GM20000 (cell line): ENCODE measurements at regions not wholly inside any gene's neighbourhood (a gene's known extent, or its start where the extent isn't known, plus 50 kb on each side); places are given as distances from the start of the nearest gene placed in this dataset.
"Not testable (repeated sequence)": the region's sequence is repeated elsewhere in the genome, so short reads cannot be mapped to it uniquely, and the experiment has no call there.

Experiments
- DNase-seq: peaks from one replicate; pipeline ENCODE4 v3.0.0; 2012; ENCODE audit warnings: low spot score
- TF ChIP-seq, protein P1 (sequence below): IDR thresholded peaks from 2 replicates; pipeline ENCODE4 v1.5.1; 2012; ENCODE audit warnings: mild to moderate bottlenecking, control low read depth; ENCODE audit errors: extremely low read depth, missing control alignments

DNA sequence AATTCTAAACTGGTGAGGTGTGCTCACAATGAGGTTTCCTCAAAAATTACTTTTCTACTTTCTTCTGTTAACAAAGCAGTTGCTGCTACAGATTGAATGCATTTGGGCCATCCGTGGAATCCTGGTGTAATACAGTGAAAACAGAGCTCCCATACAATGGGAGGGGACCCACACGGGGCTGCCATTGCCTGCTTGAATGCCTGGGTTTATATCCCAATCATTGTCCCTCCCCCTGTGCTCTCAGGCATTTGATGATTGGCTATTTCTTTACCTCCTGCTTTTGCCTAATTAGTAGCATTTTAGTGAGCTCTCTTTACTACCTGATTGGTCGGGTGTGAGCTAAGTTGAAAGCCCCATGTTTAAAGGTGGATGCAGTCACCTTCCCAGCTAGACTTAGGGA is 52.9 kb upstream of the CSF1 start:
- DNase-seq, result not testable (repeated sequence)

DNA sequence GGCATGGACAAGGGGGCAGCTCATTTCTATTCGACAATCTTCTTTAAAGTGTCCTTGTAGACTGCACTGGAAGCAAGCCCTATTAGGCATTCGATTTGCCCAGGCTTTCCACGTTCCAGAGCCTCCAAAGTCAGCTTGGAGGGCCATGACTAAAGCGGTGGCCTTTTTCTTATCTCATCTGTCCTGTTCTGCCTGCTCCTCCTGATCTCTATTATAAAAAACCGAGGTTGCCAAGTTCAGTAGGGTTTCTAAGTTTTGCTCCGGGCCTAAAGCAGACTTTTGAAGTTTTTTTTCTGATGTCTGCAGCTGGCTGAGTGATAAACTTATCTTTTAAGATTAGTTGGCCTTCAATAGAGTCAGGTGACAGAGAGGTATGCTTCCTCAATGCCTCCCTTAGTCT is 54.7 kb upstream of the CSF1 start:
- not testable (repeated sequence) for DNase-seq

DNA sequence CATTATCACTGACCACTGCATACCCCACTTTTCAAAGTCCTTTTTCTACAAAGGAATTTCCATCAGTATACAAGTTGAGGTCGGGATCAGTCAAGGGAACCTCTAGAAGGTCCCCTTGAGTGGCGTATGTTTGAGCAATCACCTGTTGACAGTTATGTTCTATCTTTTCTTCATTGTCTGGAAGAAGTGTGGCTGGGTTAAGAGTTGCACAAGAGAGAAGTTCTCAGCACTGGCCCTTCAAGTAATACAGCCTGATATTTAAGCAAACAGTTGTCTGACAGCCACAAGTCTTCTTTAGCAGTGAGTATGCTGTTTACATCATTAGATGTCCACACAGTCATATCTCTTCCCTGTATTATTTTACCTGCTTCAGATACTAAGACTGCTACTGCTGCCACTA is 56.7 kb upstream of the CSF1 start:
- not testable (repeated sequence) for DNase-seq

DNA sequence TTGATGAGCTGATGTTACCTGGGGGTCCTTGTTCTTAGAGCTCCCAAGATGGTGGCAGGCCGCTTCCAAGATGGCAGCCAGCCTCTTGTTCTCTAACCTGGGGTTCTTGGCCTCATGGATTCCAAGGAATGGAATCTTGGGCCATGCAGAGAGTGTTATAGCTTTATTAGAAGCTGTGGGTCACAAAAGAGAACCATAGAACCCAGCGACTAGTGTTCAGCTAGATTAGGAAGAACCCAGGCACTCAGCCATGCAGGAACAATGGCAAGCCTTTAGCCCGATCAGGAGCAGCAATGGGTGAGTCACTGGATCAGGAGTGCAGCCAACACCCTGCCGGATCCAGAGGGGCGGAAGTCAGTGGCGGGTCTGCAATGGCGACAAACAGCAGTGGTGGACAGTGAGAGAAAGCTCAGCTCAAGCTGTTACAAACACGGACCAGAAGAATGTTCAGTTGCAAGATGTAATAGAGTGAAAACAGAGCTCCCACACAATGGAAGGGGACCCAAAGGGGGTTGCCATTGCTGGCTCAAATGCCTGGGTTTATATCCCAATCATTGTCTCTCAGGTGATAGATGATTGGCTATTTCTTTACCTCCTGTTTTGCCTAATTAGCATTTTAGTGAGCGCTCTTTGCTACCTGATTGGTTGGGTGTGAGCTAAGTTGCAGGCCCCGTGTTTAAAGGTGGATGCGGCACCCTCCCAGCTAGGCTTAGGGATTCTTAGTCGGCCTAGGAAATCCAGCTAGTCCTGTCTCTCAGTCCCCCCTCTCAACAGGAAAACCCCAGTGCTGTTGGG is 58.2 kb upstream of the CSF1 start:
- not testable (repeated sequence) for DNase-seq

DNA sequence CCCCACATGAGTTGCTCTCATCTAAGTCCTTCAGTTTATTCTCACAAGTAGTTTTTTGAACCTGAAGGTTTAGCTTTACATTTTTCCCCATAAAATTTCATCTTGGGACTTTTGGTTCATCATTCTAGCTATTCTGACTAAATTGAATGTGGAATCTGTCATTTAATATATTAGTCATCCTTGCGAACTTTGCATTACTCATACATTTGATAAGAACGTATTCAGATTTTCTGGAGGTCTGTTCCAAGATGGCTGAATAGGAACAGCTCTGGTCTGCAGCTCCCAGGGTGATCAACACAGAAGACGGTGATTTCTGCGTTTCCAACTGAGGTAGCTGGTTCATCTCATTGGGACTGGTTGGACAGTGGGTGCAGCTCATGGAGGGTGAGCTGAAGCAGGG is 59.8 kb upstream of the CSF1 start:
- no peak for DNase-seq
- TF ChIP-seq, protein P1, sequence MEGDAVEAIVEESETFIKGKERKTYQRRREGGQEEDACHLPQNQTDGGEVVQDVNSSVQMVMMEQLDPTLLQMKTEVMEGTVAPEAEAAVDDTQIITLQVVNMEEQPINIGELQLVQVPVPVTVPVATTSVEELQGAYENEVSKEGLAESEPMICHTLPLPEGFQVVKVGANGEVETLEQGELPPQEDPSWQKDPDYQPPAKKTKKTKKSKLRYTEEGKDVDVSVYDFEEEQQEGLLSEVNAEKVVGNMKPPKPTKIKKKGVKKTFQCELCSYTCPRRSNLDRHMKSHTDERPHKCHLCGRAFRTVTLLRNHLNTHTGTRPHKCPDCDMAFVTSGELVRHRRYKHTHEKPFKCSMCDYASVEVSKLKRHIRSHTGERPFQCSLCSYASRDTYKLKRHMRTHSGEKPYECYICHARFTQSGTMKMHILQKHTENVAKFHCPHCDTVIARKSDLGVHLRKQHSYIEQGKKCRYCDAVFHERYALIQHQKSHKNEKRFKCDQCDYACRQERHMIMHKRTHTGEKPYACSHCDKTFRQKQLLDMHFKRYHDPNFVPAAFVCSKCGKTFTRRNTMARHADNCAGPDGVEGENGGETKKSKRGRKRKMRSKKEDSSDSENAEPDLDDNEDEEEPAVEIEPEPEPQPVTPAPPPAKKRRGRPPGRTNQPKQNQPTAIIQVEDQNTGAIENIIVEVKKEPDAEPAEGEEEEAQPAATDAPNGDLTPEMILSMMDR, result no peak

DNA sequence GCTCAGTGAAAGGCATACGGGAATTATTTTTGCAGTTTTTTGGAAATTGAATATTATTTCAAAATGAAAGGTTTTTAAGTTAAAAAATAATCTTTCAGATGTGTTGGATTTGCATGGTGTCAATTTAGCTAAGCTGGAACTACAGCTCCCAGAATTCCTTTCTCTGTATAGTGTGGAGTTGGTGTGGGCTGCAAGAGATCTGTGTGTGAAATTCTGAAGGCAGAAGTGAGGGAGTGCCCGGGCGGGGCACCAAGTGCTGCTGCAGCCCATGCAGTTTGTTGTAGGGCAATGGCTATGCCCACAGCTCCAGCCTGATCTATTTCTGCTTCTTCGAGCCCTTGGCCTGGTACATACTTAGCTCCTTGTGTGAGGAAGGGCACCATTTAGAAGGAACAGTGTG is 60.5 kb upstream of the CSF1 start:
- TF ChIP-seq, protein P1, result no peak
- no peak for DNase-seq

DNA sequence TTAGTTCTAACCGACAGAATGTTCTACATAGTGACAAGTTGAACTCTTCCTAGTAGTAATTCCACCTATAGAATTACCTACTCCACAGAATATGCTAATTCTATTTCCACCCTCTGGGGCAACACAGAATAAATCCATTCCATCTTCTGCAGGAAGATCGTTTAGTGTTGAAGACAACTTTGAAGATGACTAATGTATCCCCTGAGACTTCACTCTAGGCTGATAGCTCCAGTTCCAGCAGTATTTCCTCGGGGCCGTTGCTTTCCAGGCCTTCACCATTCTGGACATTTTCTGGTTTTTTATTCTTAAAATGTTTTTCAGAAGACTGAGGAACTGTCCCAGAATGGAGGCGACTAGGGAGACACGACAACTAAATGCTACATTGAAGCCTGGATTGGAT is 61.0 kb upstream of the CSF1 start:
- TF ChIP-seq, protein P1, result no peak
- DNase-seq, result no peak

DNA sequence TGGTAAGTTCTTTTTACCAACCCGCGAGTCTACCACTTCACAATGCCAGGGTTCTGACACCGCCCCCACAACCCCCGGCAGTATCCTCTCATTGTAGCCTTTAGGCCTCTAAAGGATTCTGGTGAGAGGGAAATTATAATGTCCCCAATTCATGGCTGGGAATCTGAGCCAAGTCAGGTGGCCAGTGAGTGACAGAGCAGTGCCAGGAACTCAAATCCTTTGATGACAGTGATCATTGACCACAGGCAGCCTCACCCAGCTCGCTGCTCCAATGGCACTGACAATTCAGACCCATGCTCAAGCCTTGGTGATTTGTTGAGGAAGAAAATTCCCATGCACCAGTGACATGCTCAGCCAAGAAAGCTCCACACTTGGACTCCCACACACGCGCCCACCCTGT is 63.4 kb upstream of the CSF1 start:
- TF ChIP-seq, protein P1, result no peak
- DNase-seq, result no peak

DNA sequence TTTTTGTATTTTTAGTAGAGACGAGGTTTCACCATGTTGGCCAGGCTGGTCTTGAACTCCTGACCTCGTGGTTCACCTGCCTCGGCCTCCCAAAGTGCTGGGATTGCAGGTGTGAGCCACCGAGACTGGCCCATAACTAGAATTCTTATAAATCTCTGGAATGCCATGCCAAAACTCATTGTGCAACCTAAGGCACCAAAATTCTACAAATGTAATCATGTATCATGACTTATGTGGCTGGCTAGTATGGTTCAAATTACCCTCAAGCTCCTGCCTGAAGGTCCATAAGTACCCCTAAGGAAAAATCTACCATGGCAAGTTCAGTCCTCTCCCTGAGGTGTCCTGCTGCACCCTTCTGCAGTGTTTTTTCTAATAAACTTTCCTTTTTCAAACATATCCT is 63.8 kb upstream of the CSF1 start:
- DNase-seq, result no peak
- TF ChIP-seq, protein P1, result no peak

DNA sequence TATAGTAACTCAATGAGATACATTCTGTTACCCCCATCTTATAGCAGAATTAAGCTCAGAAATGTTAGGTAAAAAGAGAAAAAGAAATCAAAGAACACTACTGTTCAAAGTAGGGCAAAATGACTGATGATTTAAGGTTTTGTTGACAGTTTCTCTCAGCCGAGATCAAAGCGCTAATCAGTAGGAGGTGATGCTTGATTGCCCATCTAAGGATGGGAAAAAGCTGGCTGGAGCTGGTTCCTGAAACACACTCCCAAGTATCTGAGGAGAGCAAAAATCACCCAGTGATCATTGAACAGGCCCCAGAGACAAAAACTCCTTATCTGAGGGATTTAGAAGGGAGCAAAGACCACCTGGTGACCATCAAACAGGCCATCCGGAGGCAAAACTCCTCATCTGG is 64.5 kb upstream of the CSF1 start:
- DNase-seq, result no peak
- TF ChIP-seq, protein P1, result no peak
